ENCODE measurements at regions not wholly inside any gene's neighbourhood (a gene's known extent, or its start where the extent isn't known, plus 50 kb on each side); places are given as distances from the start of the nearest gene placed in this dataset.

DNA sequence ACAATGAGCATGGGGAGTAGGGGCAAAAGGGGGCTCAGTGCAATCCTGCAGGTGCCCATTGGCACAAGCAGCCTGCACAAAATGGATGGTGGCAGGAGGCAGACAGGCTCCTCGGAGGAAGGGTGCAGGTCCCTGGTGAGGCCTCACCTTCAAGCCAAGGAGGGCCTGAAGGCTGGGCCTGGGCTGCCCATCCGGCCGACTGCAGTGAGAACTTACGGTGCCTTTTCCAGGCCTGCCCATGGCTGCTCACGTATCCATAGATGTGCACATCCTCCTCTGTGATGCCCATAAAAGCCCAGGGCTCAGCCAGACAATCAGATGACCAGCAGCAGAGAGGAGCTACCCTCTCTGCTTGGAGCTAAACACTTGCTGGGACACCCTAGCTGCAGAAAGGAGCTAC lies 1089.8 kb downstream of the PCDH18 start:
- TF ChIP-seq, protein P1, sequence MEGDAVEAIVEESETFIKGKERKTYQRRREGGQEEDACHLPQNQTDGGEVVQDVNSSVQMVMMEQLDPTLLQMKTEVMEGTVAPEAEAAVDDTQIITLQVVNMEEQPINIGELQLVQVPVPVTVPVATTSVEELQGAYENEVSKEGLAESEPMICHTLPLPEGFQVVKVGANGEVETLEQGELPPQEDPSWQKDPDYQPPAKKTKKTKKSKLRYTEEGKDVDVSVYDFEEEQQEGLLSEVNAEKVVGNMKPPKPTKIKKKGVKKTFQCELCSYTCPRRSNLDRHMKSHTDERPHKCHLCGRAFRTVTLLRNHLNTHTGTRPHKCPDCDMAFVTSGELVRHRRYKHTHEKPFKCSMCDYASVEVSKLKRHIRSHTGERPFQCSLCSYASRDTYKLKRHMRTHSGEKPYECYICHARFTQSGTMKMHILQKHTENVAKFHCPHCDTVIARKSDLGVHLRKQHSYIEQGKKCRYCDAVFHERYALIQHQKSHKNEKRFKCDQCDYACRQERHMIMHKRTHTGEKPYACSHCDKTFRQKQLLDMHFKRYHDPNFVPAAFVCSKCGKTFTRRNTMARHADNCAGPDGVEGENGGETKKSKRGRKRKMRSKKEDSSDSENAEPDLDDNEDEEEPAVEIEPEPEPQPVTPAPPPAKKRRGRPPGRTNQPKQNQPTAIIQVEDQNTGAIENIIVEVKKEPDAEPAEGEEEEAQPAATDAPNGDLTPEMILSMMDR (IDR thresholded peaks at IDR 0.05; ENCODE audit: low read length) = no peak
- no peak for TF ChIP-seq EZH2 (IDR thresholded peaks at IDR 0.05; ENCODE audit: borderline replicate concordance, low read length)

Data from OCI-LY1 (cell line).